ENCODE measurements at regions not wholly inside any gene's neighbourhood (a gene's known extent, or its start where the extent isn't known, plus 50 kb on each side); places are given as distances from the start of the nearest gene placed in this dataset.

GRCh38 chr13:111872475-111873150 lies 194.3 kb upstream of the SOX1 start:
- Histone ChIP-seq H3K9me3 (peaks cover 0 to 7% (median under 1%) of the 10 kb centered on the region in 4 donors), H3K27me3 (peaks cover 0 to 53% (median 0%) of the 10 kb centered on the region in 4 donors), H3K4me3 (no peak overlapping the region), H3K36me3 (no peaks in the 10 kb centered on the region), H3K27ac (replicated peaks in 1 of 4) (no peak overlapping the region), H3K4me1 (no peaks in the 10 kb centered on the region)
- no peak for TF ChIP-seq POLR2AphosphoS5 (IDR thresholded peaks at IDR 0.05)
- no peak for TF ChIP-seq EP300 (IDR thresholded peaks at IDR 0.05)
- TF ChIP-seq POLR2A (IDR thresholded peaks at IDR 0.05; ENCODE audit: low read depth) = no peak
- no peak for TF ChIP-seq CTCF (IDR thresholded peaks at IDR 0.05)
- peak; percentile 70 for DNase-seq (ENCODE audit: extremely low spot score)
- intact Hi-C loops (cut with DNase I) = no loop called here
- 87% methylated on average over 12 of the region's 12 CpGs for WGBS

- peak; percentile 53 for DNase-seq (ENCODE audit: extremely low spot score)
- H3K4me1 ChIP-seq = no peaks in the 10 kb centered on the region
- H3K27ac ChIP-seq (replicated peaks in 1 of 4) = no peak overlapping the region
- TF ChIP-seq POLR2A (IDR thresholded peaks at IDR 0.05; ENCODE audit: low read depth) = no peak
- no peak for TF ChIP-seq EP300 (IDR thresholded peaks at IDR 0.05)
- intact Hi-C loops (cut with DNase I) = no loop called here
- H3K9me3 ChIP-seq = no peaks in the 10 kb centered on the region
- no peaks in the 10 kb centered on the region for H3K36me3 ChIP-seq
- H3K4me3 ChIP-seq = no peak overlapping the region
- H3K27me3 ChIP-seq = peaks cover 0 to 57% (median 0%) of the 10 kb centered on the region in 4 donors
- 93% methylated on average over 7 of the region's 8 CpGs for WGBS
Measured at GRCh38 chr13:111873676-111874178, 193.2 kb upstream of the SOX1 start.

GRCh38 chr13:111874981-111875380 lies 192.0 kb upstream of the SOX1 start:
- no peaks in the 10 kb centered on the region for H3K9me3 ChIP-seq
- peaks cover 0 to 59% (median 0%) of the 10 kb centered on the region in 4 donors for H3K27me3 ChIP-seq
- DNase-seq (ENCODE audit: extremely low spot score) = peak; percentile 74
- H3K4me1 ChIP-seq = no peaks in the 10 kb centered on the region
- H3K27ac ChIP-seq (replicated peaks in 1 of 4) = no peak overlapping the region
- WGBS = 92% methylated on average over 13 of the region's 13 CpGs
- intact Hi-C loops (cut with DNase I) = no loop called here
- H3K36me3 ChIP-seq = no peaks in the 10 kb centered on the region
- TF ChIP-seq CTCF (IDR thresholded peaks at IDR 0.05) (no peak), POLR2A (IDR thresholded peaks at IDR 0.05; ENCODE audit: low read depth) (no peak), POLR2AphosphoS5 (IDR thresholded peaks at IDR 0.05) (no peak), EP300 (IDR thresholded peaks at IDR 0.05) (no peak)
- no peak overlapping the region for H3K4me3 ChIP-seq

- DNase-seq (ENCODE audit: extremely low spot score) = peak; percentile 42
- Histone ChIP-seq H3K4me1 (no peaks in the 10 kb centered on the region), H3K27me3 (peaks cover 0 to 59% (median 0%) of the 10 kb centered on the region in 4 donors), H3K27ac (replicated peaks in 1 of 4) (no peak overlapping the region), H3K4me3 (no peak overlapping the region), H3K36me3 (no peaks in the 10 kb centered on the region), H3K9me3 (no peaks in the 10 kb centered on the region)
- intact Hi-C loops (cut with DNase I) = no loop called here
- no peak for TF ChIP-seq POLR2AphosphoS5 (IDR thresholded peaks at IDR 0.05)
- TF ChIP-seq EP300 (IDR thresholded peaks at IDR 0.05) = no peak
- TF ChIP-seq CTCF (IDR thresholded peaks at IDR 0.05) = no peak
- no peak for TF ChIP-seq POLR2A (IDR thresholded peaks at IDR 0.05; ENCODE audit: low read depth)
- 73% methylated on average over 7 of the region's 7 CpGs for WGBS
Measured at GRCh38 chr13:111875915-111876314, 191.0 kb upstream of the SOX1 start.

GRCh38 chr13:111876506-111876905 lies 190.4 kb upstream of the SOX1 start:
- peaks cover 0 to 59% (median 0%) of the 10 kb centered on the region in 4 donors for H3K27me3 ChIP-seq
- 64% methylated on average over 4 of the region's 4 CpGs for WGBS

More at GRCh38 chr13:111876506-111876905, 190.4 kb upstream of the SOX1 start:
- Histone ChIP-seq H3K4me1 (no peaks in the 10 kb centered on the region), H3K36me3 (no peaks in the 10 kb centered on the region), H3K9me3 (no peaks in the 10 kb centered on the region), H3K4me3 (no peak overlapping the region), H3K27ac (replicated peaks in 1 of 4) (no peak overlapping the region)
- peak; percentile 72 for DNase-seq (ENCODE audit: extremely low spot score)
- intact Hi-C loops (cut with DNase I) = no loop called here
- no peak for TF ChIP-seq POLR2A (IDR thresholded peaks at IDR 0.05; ENCODE audit: low read depth)
- TF ChIP-seq POLR2AphosphoS5 (IDR thresholded peaks at IDR 0.05) = no peak
- TF ChIP-seq CTCF (IDR thresholded peaks at IDR 0.05) = no peak
- no peak for TF ChIP-seq EP300 (IDR thresholded peaks at IDR 0.05)

Measured in esophagus muscularis mucosa (tissue), 4 donors.